ENCODE measurements at regions not wholly inside any gene's neighbourhood (a gene's known extent, or its start where the extent isn't known, plus 50 kb on each side); places are given as distances from the start of the nearest gene placed in this dataset.

DNA sequence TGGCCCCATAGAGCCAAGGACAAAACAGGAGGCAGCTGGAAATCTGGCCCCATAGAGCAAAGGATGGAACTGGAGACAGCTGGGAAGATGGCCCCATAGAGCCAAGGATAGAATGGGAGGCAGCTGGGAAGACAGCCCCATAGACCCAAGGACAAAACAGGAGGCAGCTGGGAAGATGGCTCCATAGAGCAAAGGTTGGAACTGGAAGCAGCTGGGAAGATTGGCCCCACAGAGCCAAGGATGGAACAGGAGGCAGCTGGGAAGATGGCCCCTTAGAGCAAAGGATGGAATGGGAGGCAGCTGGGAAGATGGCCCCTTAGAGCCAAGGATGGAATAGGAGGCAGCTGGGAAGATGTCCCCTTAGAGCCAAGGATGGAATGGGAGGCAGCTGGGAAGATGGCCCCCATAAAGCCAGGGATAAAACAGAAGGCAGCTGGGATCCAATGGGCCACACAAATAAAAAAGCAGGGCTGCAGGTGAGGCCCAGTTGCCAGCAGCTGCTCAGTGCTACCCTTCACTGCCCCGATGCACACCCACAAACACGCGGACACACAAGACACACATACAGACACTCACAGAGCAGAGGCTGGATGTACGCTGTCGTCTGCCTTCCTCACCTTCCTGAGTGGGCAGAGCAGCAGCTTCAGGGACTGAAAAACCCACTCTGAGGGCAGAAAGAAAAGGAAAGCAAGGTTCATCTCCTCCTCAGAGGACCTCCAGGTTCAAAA is 505.4 kb upstream of the MYT1L start:
- TF ChIP-seq CTCF (IDR thresholded peaks at IDR 0.05): no peak
- no peak for DNase-seq
- Mint-ChIP-seq H3K36me3 (ENCODE audit: low read depth) (peaks cover 12% of the 10 kb centered on the region; the same call in 1 of the 2 replicates), H3K27me3 (ENCODE audit: insufficient read depth) (peaks cover 1% of the 10 kb centered on the region), H3K9me3 (peaks cover 84% of the 10 kb centered on the region), H3K27ac (no peak overlapping the region), H3K4me3 (no peak overlapping the region), H3K4me1 (ENCODE audit: low read depth) (no peaks in the 10 kb centered on the region)

GRCh38 chr2:2834516-2835254 is 503.6 kb upstream of the MYT1L start:
- Mint-ChIP-seq H3K27me3 (ENCODE audit: insufficient read depth) (peaks cover 4% of the 10 kb centered on the region), H3K9me3 (peaks cover 92% of the 10 kb centered on the region), H3K4me3 (no peak overlapping the region), H3K27ac (no peak overlapping the region), H3K36me3 (ENCODE audit: low read depth) (peaks cover 17% of the 10 kb centered on the region; the same call in 1 of the 2 replicates), H3K4me1 (ENCODE audit: low read depth) (no peaks in the 10 kb centered on the region)
- DNase-seq: no peak
- TF ChIP-seq CTCF (IDR thresholded peaks at IDR 0.05): no peak

DNA sequence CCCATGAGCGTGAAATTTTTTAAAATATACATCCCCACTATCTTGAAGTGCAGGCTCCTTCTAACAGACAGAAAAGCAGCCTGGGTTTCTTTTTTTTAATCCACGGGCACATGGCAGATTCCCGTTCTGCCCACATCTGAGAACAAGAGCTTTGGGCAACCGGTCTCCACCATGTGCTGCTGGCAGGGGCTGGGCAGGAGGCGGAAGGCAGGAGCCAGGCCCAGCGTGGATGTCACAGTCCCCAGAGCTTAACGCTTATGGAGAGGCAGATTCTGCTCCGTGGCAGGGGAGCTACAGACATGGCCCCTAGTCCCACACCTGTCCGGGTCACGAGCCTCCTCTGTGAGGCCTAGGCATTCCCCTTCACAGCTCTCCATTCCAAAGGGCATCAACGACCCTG is 503.0 kb upstream of the MYT1L start:
- peaks cover 4% of the 10 kb centered on the region for H3K27me3 Mint-ChIP-seq (ENCODE audit: insufficient read depth)
- H3K27ac Mint-ChIP-seq: no peak overlapping the region
- no peak for TF ChIP-seq CTCF (IDR thresholded peaks at IDR 0.05)
- peaks cover 88% of the 10 kb centered on the region for H3K9me3 Mint-ChIP-seq
- no peak for DNase-seq
- H3K4me1 Mint-ChIP-seq (ENCODE audit: low read depth): no peaks in the 10 kb centered on the region
- H3K36me3 Mint-ChIP-seq (ENCODE audit: low read depth): peaks cover 17% of the 10 kb centered on the region; the same call in 1 of the 2 replicates
- no peak overlapping the region for H3K4me3 Mint-ChIP-seq

DNA sequence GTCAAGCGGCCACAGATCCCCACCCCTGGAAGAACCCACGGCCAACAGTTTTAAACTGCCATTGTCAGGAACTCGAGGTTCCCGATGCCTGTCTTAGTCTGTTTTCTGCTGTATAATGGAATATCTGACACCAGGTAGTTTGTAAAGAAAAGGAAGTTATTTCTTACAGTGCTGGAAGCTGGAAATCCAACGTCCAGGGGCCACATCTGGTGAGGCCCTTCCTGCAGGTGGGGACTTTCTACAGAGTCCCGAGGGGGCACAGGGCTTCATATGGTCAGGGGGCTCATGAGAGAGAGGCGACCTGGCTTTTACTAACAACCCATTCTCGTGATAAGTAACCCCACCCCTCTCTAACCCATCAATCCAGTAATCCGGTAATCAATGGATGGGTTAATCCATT is 501.6 kb upstream of the MYT1L start:
- Mint-ChIP-seq H3K4me1 (ENCODE audit: low read depth) (no peaks in the 10 kb centered on the region), H3K4me3 (no peak overlapping the region), H3K36me3 (ENCODE audit: low read depth) (0 out of 2 replicates have a peak, but pooled peaks cover 5% of the 10 kb centered on the region), H3K27me3 (ENCODE audit: insufficient read depth) (peaks cover 4% of the 10 kb centered on the region), H3K27ac (no peak overlapping the region), H3K9me3 (peaks cover 82% of the 10 kb centered on the region)
- no peak for TF ChIP-seq CTCF (IDR thresholded peaks at IDR 0.05)
- no peak for DNase-seq

DNA sequence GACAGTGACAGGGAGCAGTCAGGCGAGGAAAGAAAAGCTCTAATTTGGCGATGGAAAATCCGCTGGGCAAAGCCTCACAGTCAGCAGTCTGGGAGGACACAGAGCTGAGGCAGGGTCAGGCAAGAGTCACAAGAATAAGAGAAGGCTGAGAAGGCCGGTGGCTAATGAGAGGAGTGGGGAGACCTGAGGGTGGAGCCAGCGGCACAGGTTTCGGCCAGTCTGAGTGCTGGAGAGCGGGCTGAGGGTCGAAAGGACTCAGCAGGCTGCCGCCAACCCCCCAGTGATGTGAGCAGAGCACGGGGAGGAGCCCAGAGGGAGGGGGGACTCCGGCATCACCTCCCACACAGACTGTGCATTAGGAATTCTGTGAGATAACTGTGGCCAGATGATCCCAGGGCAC is 500.6 kb upstream of the MYT1L start:
- Mint-ChIP-seq H3K4me1 (ENCODE audit: low read depth) (no peaks in the 10 kb centered on the region), H3K27ac (no peak overlapping the region), H3K4me3 (no peak overlapping the region), H3K9me3 (peaks cover 77% of the 10 kb centered on the region), H3K36me3 (ENCODE audit: low read depth) (0 out of 2 replicates have a peak, but pooled peaks cover 5% of the 10 kb centered on the region), H3K27me3 (ENCODE audit: insufficient read depth) (peaks cover 4% of the 10 kb centered on the region)
- no peak for TF ChIP-seq CTCF (IDR thresholded peaks at IDR 0.05)
- no peak for DNase-seq

All from HFFc6 (cell line).